ENCODE measurements at regions not wholly inside any gene's neighbourhood (a gene's known extent, or its start where the extent isn't known, plus 50 kb on each side); places are given as distances from the start of the nearest gene placed in this dataset.
"Not testable (repeated sequence)": the region's sequence is repeated elsewhere in the genome, so short reads cannot be mapped to it uniquely, and the experiment has no call there.

DNA sequence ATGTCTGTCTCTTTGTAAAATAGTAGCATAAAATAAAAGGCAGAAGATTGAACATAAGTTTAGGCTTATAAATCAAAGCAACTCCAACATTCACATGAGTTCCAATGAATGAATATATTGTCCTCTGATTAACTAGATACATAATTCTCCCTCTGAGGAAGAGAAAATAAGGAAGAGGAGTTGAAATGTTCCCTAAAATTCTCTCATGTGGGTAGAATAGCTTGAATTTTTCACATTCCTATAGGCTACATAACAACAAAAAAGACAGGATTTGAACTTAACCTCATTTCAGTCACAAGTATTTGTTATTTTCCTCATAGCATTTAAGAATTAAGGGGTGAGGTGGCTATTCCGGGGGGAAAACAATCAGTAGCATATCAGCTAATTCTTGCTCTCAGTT lies 462.4 kb upstream of the NDST4 start:
- no peak for DNase-seq (ENCODE audit: insufficient read length, low spot score)
- no peak for FAIRE-seq
- TF ChIP-seq TAF1 (IDR thresholded peaks at IDR 0.05; ENCODE audit: low read depth, low read length) (no peak), PAX5 (IDR thresholded peaks at IDR 0.05; ENCODE audit: insufficient read depth, low read length, severe bottlenecking) (no peak), POU2F2 (IDR thresholded peaks at IDR 0.05; ENCODE audit: low read depth, low read length) (no peak), POLR2A (IDR thresholded peaks at IDR 0.05; ENCODE audit: low read depth, low read length) (no peak), SPI1 (IDR thresholded peaks at IDR 0.05; ENCODE audit: low read depth, low read length) (no peak), POLR2AphosphoS5 (IDR thresholded peaks at IDR 0.05; ENCODE audit: low read depth, low read length) (no peak)

DNA sequence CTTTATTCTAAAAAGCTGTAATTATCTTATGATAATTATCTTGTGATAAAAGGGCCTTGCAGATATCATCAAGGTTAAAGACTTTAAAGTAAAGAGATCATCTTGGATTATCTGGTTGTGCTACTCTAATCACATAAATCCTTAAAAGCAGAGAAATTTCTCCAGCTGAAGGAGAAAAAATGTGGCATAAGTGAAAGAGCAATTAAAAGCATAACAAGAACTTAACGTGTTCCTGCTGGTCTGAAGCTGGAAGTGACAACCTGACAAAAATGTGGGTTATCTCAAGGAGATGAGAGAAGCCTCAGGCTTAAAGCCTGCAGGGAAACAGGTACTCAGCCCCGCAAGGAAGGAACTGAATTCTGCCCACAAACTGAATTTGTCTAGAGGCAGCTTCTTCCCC lies 449.1 kb upstream of the NDST4 start:
- no peak for DNase-seq (ENCODE audit: insufficient read length, low spot score)
- TF ChIP-seq PAX5 (IDR thresholded peaks at IDR 0.05; ENCODE audit: insufficient read depth, low read length, severe bottlenecking) (no peak), POLR2AphosphoS5 (IDR thresholded peaks at IDR 0.05; ENCODE audit: low read depth, low read length) (no peak), TAF1 (IDR thresholded peaks at IDR 0.05; ENCODE audit: low read depth, low read length) (no peak), POLR2A (IDR thresholded peaks at IDR 0.05; ENCODE audit: low read depth, low read length) (no peak), POU2F2 (IDR thresholded peaks at IDR 0.05; ENCODE audit: low read depth, low read length) (no peak), SPI1 (IDR thresholded peaks at IDR 0.05; ENCODE audit: low read depth, low read length) (no peak)
- no peak for FAIRE-seq

DNA sequence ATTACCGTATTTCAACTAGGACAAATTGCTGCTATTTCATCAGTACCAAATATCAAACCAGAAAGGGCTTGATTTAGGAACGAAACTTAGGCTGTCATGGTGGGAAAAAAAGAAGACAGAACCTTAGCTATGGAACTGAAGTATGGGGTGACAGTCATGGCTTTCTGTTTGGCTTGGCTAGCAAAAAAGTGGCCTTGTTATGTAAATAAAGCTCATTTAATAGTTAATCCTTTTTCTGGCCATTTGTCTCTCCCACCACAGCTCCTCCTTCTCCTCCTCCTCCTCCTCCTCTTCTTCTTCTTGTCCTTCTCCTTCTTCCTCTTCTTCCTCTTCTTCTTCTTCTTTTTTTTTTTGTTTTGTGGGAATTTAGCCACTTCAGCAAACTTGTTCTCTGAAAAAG lies 434.7 kb upstream of the NDST4 start:
- no peak for FAIRE-seq
- no peak for DNase-seq (ENCODE audit: insufficient read length, low spot score)
- TF ChIP-seq POLR2AphosphoS5 (IDR thresholded peaks at IDR 0.05; ENCODE audit: low read depth, low read length) (no peak), PAX5 (IDR thresholded peaks at IDR 0.05; ENCODE audit: insufficient read depth, low read length, severe bottlenecking) (no peak)

DNA sequence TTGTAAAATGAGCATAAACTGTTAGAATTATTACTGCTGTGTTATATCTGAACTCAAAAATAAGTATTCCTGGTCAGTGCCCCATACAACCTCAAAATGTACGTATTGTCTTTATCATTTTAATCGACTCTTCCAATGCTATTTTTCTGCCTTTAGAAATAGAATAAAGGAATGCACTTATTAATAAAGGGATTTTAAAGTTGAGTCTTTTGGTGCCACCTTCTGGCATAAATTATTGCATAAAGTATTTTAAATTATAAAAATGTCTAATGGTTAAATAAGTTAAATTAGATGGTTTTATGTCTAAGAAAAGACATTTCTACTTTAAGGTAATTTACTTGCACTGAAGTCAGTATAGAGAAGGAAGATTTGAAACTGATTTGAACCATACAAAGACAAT lies 424.0 kb upstream of the NDST4 start:
- no peak for FAIRE-seq
- TF ChIP-seq SPI1 (IDR thresholded peaks at IDR 0.05; ENCODE audit: low read depth, low read length): no peak
- DNase-seq (ENCODE audit: insufficient read length, low spot score): no peak

DNA sequence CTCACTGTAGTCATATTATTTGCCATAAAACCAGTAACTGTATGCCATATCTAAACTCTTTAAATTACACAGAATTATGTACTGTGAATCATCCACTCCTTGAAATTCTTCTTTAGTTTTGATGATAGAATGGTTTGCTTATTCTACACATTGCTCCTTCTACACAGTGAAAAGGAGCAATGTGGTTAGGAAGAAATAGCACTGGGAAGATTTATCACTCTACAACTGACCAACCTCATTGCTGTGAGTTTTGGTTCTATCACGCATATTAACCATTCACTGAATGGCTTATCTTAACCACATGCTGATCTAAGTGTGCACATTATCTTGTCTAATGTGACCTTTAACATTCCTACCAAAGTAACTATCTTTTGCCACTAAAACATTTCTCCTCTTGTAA lies 415.7 kb upstream of the NDST4 start:
- no peak for DNase-seq (ENCODE audit: insufficient read length, low spot score)
- no peak for FAIRE-seq
- no peak for TF ChIP-seq POLR2A (IDR thresholded peaks at IDR 0.05; ENCODE audit: low read depth, low read length)
- no peak for TF ChIP-seq POLR2AphosphoS5 (IDR thresholded peaks at IDR 0.05; ENCODE audit: low read depth, low read length)
- no peak for TF ChIP-seq PAX5 (IDR thresholded peaks at IDR 0.05; ENCODE audit: insufficient read depth, low read length, severe bottlenecking)
- TF ChIP-seq POU2F2 (IDR thresholded peaks at IDR 0.05; ENCODE audit: low read depth, low read length): no peak
- no peak for TF ChIP-seq TAF1 (IDR thresholded peaks at IDR 0.05; ENCODE audit: low read depth, low read length)
- no peak for TF ChIP-seq SPI1 (IDR thresholded peaks at IDR 0.05; ENCODE audit: low read depth, low read length)

DNA sequence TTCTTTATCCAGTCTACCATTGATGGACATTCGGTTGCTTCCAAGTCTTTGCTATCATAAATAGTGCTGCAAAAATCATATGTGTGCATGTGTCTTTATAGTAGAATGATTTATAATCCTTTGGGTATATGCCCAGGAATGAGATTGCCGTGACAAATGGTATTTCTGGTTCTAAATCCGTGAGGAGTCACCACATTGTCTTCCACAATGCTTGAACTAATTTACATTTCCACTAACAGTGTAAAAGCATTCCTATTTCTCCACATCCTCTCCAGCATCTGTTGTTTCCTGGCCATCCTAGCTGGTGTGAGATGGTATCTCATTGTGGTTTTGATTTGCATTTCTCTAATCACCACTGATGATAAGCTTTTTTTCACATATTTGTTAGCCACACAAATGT lies 406.1 kb upstream of the NDST4 start:
- FAIRE-seq; DNase-seq (ENCODE audit: insufficient read length, low spot score): not testable (repeated sequence)

DNA sequence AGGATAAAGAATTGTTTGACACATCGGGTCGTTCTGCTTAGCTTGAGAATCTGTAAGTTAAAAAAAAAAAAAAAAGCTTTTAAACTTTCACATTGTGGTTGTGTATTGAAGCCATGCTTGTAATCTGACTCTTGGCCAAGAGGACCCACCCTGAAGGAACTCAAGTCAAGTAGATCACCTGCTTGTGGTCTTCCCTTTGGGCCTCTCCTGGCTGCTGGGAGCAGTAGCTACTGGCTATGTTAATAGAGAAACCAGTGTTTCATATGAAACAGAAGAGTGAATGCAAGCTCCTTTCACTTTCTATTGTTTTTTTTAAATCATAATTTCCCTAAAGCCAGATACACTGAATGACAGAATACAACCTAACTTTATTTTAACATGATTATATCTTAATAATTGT lies 402.4 kb upstream of the NDST4 start:
- no peak for FAIRE-seq
- DNase-seq (ENCODE audit: insufficient read length, low spot score): peak; percentile 1
- TF ChIP-seq POU2F2 (IDR thresholded peaks at IDR 0.05; ENCODE audit: low read depth, low read length) (no peak), POLR2A (IDR thresholded peaks at IDR 0.05; ENCODE audit: low read depth, low read length) (no peak), PAX5 (IDR thresholded peaks at IDR 0.05; ENCODE audit: insufficient read depth, low read length, severe bottlenecking) (no peak), TAF1 (IDR thresholded peaks at IDR 0.05; ENCODE audit: low read depth, low read length) (no peak), POLR2AphosphoS5 (IDR thresholded peaks at IDR 0.05; ENCODE audit: low read depth, low read length) (no peak), SPI1 (IDR thresholded peaks at IDR 0.05; ENCODE audit: low read depth, low read length) (no peak)

DNA sequence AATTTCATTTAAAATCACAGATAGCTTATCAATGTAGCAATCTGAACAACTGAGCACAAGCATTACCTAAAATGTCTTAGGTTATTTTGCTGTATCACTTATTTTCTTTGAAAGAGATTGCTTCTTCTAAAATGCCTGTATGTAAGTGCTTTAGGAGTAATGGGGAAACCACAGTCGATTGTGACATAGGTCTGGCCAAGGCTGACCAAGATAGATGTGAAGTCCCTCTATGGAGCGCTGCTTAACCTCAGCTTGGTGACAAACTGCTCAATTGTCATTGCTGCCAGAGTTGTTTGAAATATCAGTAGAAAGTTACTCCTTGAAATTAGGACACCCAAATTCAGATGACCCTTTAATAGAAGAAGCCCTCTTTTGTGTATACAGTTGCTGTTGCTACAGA lies 401.9 kb upstream of the NDST4 start:
- TF ChIP-seq TAF1 (IDR thresholded peaks at IDR 0.05; ENCODE audit: low read depth, low read length) (no peak), PAX5 (IDR thresholded peaks at IDR 0.05; ENCODE audit: insufficient read depth, low read length, severe bottlenecking) (no peak), POU2F2 (IDR thresholded peaks at IDR 0.05; ENCODE audit: low read depth, low read length) (no peak), SPI1 (IDR thresholded peaks at IDR 0.05; ENCODE audit: low read depth, low read length) (no peak), POLR2AphosphoS5 (IDR thresholded peaks at IDR 0.05; ENCODE audit: low read depth, low read length) (no peak), POLR2A (IDR thresholded peaks at IDR 0.05; ENCODE audit: low read depth, low read length) (no peak)
- FAIRE-seq: no peak

DNA sequence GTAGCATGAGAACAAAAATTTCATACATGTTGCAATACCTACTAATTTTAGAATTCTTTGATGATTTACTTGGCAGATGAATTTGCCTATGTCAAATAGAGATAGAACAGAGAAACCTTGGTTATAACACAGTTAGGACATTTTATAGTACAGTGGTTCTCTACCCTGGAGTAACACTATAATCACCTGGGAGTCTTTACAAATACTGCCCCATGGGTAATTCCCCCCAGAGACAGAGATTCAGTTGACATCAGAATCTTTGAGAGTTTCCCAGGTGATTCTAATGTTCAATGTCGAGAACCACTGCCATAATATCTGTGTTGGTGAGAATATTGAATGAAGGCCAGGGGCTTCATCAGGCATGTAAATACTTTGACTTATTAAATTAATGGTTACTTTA lies 401.3 kb upstream of the NDST4 start:
- TF ChIP-seq TAF1 (IDR thresholded peaks at IDR 0.05; ENCODE audit: low read depth, low read length): no peak
- TF ChIP-seq POU2F2 (IDR thresholded peaks at IDR 0.05; ENCODE audit: low read depth, low read length): no peak
- TF ChIP-seq SPI1 (IDR thresholded peaks at IDR 0.05; ENCODE audit: low read depth, low read length): no peak
- TF ChIP-seq POLR2A (IDR thresholded peaks at IDR 0.05; ENCODE audit: low read depth, low read length): no peak
- TF ChIP-seq PAX5 (IDR thresholded peaks at IDR 0.05; ENCODE audit: insufficient read depth, low read length, severe bottlenecking): no peak
- TF ChIP-seq POLR2AphosphoS5 (IDR thresholded peaks at IDR 0.05; ENCODE audit: low read depth, low read length): no peak
- no peak for FAIRE-seq
- DNase-seq (ENCODE audit: insufficient read length, low spot score): no peak

More for the DNA sequence above, 401.9 kb upstream of the NDST4 start:
- DNase-seq (ENCODE audit: insufficient read length, low spot score): no peak

DNA sequence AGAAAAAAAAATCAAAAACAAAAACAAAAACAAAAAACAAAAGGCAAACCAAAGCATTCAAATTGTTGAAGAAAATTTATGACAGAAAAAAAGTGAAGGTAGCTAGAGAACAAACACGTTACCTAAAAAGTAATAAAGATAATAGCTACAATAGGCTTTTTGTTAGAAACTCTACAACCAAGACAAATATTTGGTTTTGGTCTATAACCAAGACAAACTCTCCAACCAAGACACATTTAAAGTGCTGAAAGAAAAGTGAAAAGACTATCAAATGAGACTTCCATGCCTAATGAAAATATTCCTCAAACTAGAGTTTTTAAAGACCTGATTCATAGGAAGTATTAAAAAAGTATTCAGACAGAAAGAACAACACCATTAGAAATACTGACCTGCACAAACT lies 391.9 kb upstream of the NDST4 start:
- DNase-seq (ENCODE audit: insufficient read length, low spot score): no peak
- no peak for FAIRE-seq
- TF ChIP-seq PAX5 (IDR thresholded peaks at IDR 0.05; ENCODE audit: insufficient read depth, low read length, severe bottlenecking) (no peak), POLR2A (IDR thresholded peaks at IDR 0.05; ENCODE audit: low read depth, low read length) (no peak), POLR2AphosphoS5 (IDR thresholded peaks at IDR 0.05; ENCODE audit: low read depth, low read length) (no peak), TAF1 (IDR thresholded peaks at IDR 0.05; ENCODE audit: low read depth, low read length) (no peak), SPI1 (IDR thresholded peaks at IDR 0.05; ENCODE audit: low read depth, low read length) (no peak), POU2F2 (IDR thresholded peaks at IDR 0.05; ENCODE audit: low read depth, low read length) (no peak)

DNA sequence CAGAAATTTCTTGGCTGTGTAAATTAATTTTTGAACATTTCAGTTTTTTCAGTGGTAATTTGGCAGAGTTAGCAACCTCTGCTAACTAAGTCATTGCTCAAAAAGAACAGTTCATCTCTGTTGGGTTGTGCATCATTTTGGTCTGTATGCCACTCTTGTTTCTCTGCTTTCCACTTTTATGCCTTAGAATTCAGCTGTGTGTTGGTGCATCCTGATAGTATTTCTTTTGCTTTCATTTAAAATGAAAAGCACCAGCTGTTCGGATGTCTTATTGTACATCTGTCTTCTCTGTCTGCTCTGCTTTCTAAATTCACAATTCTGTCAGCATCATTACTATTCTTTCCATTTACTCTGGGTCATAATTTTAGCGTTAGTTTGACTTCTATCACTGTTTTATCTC lies 388.2 kb upstream of the NDST4 start:
- TF ChIP-seq PAX5 (IDR thresholded peaks at IDR 0.05; ENCODE audit: insufficient read depth, low read length, severe bottlenecking): no peak
- TF ChIP-seq SPI1 (IDR thresholded peaks at IDR 0.05; ENCODE audit: low read depth, low read length): no peak
- TF ChIP-seq TAF1 (IDR thresholded peaks at IDR 0.05; ENCODE audit: low read depth, low read length): no peak
- TF ChIP-seq POU2F2 (IDR thresholded peaks at IDR 0.05; ENCODE audit: low read depth, low read length): no peak
- TF ChIP-seq POLR2A (IDR thresholded peaks at IDR 0.05; ENCODE audit: low read depth, low read length): no peak
- no peak for TF ChIP-seq POLR2AphosphoS5 (IDR thresholded peaks at IDR 0.05; ENCODE audit: low read depth, low read length)
- no peak for FAIRE-seq
- no peak for DNase-seq (ENCODE audit: insufficient read length, low spot score)

DNA sequence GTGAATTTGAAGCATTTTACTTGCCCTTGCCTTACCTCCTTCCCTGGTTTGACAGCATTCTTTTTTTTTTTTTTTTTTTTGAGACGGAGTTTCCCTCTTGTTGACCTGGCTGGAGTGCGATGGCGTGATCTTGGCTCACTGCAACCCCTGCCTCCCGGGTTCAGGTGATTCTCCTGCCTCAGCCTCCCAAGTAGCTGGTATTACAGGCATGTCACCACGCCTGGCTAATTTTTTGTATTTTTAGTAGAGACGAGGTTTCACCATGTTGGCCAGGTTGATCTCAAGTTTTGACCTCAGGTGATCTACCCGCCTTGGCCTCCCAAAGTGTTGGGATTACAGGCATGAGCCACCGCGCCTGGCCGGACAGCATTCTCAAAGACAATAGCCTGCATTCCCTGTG lies 380.4 kb upstream of the NDST4 start:
- DNase-seq (ENCODE audit: insufficient read length, low spot score); FAIRE-seq: not testable (repeated sequence)

All from GM12891 (cell line).